H9 (cell line): ENCODE measurements at regions not wholly inside any gene's neighbourhood (a gene's known extent, or its start where the extent isn't known, plus 50 kb on each side); places are given as distances from the start of the nearest gene placed in this dataset.
"Not testable (repeated sequence)": the region's sequence is repeated elsewhere in the genome, so short reads cannot be mapped to it uniquely, and the experiment has no call there.

Experiments
- DNase-seq: peaks from one replicate; pipeline ENCODE4 v3.0.0-alpha.2; 2017
- H2AFZ ChIP-seq: one replicate; pipeline ENCODE4 v1.6.1; 2013; ENCODE audit warnings: mild to moderate bottlenecking, low read length, control low read depth, moderate library complexity
- H2AK5ac ChIP-seq: 2 replicates; pipeline ENCODE4 v1.6.1; 2013; ENCODE audit warnings: low read length, control low read depth, mixed read lengths; ENCODE audit not compliant: insufficient read length
- H2BK120ac ChIP-seq: one replicate; pipeline ENCODE4 v1.6.1; 2013; ENCODE audit warnings: low read depth, mild to moderate bottlenecking, low read length, control low read depth, inconsistent platforms; ENCODE audit not compliant: poor library complexity, severe bottlenecking
- H2BK12ac ChIP-seq: 2 replicates; pipeline ENCODE4 v1.6.1; 2013; ENCODE audit warnings: low read length, control low read depth, mixed read lengths, low read depth; ENCODE audit not compliant: insufficient read length
- H2BK15ac ChIP-seq: 2 replicates; pipeline ENCODE4 v1.6.1; 2013; ENCODE audit warnings: low read depth, low read length, control low read depth
- H2BK20ac ChIP-seq: one replicate; pipeline ENCODE4 v1.6.1; 2013; ENCODE audit warnings: low read depth, mild to moderate bottlenecking, low read length, control low read depth, inconsistent platforms; ENCODE audit not compliant: poor library complexity, severe bottlenecking
- H2BK5ac ChIP-seq: 2 replicates; pipeline ENCODE4 v1.6.1; 2013; ENCODE audit warnings: low read length, control low read depth, mixed read lengths; ENCODE audit not compliant: insufficient read length
- H3K14ac ChIP-seq: 2 replicates; pipeline ENCODE4 v1.6.1; 2013; ENCODE audit warnings: low read length, control low read depth; ENCODE audit not compliant: insufficient read depth
- H3K18ac ChIP-seq: 2 replicates; pipeline ENCODE4 v1.6.1; 2013; ENCODE audit warnings: low read depth, mild to moderate bottlenecking, mixed read lengths, low read length, control low read depth; ENCODE audit not compliant: insufficient read length
- H3K23ac ChIP-seq: 2 replicates; pipeline ENCODE4 v1.6.1; 2013; ENCODE audit warnings: low read length, control low read depth, mixed read lengths, low read depth; ENCODE audit not compliant: insufficient read length
- H3K23me2 ChIP-seq: 2 replicates; pipeline ENCODE4 v1.6.1; 2013; ENCODE audit warnings: low read depth, mild to moderate bottlenecking, mixed read lengths, low read length, control low read depth; ENCODE audit not compliant: insufficient read length, poor library complexity, severe bottlenecking
- H3K27ac ChIP-seq: 2 replicates; pipeline ENCODE4 v1.5.1; 2013; ENCODE audit warnings: low read length, control low read depth, mixed read lengths, low read depth; ENCODE audit not compliant: insufficient read length
- H3K27me3 ChIP-seq: 2 replicates; pipeline ENCODE4 v1.6.1; 2013; ENCODE audit warnings: low read length, control low read depth, inconsistent platforms; ENCODE audit not compliant: insufficient read depth
- H3K4ac ChIP-seq: 2 replicates; pipeline ENCODE4 v1.6.1; 2013; ENCODE audit warnings: low read depth, mild to moderate bottlenecking, control low read depth, inconsistent platforms, low read length, moderate library complexity
- H3K4me1 ChIP-seq: 2 replicates; pipeline ENCODE4 v1.6.1; 2013; ENCODE audit warnings: low read length, control low read depth, inconsistent platforms; ENCODE audit not compliant: insufficient read depth
- H3K4me2 ChIP-seq: 2 replicates; pipeline ENCODE4 v1.6.1; 2013; ENCODE audit warnings: low read length, control low read depth, mixed read lengths; ENCODE audit not compliant: insufficient read length, insufficient read depth
- H3K56ac ChIP-seq: 2 replicates; pipeline ENCODE4 v1.6.1; 2013; ENCODE audit warnings: low read depth, mild to moderate bottlenecking, mixed read lengths, low read length, control low read depth; ENCODE audit not compliant: insufficient read length
- H3K79me1 ChIP-seq: 2 replicates; pipeline ENCODE4 v1.6.1; 2013; ENCODE audit warnings: low read depth, mild to moderate bottlenecking, moderate library complexity, low read length, control low read depth, inconsistent platforms; ENCODE audit not compliant: insufficient read depth, poor library complexity, severe bottlenecking
- H3K79me2 ChIP-seq: 2 replicates; pipeline ENCODE4 v1.6.1; 2013; ENCODE audit warnings: low read length, control low read depth, inconsistent platforms; ENCODE audit not compliant: insufficient read depth
- H3K9ac ChIP-seq: 2 replicates; pipeline ENCODE4 v1.6.1; 2013; ENCODE audit warnings: low read length, control low read depth, mixed read lengths; ENCODE audit not compliant: insufficient read length; ENCODE audit errors: extremely low read depth
- H3K9me3 ChIP-seq: one replicate; pipeline ENCODE4 v1.6.1; 2013; ENCODE audit warnings: low read depth, low read length, inconsistent platforms; ENCODE audit not compliant: control insufficient read depth
- H3T11ph ChIP-seq: one replicate; pipeline ENCODE4 v1.6.1; 2013; ENCODE audit warnings: mild to moderate bottlenecking, low read length, control low read depth, inconsistent platforms
- H4K20me1 ChIP-seq: one replicate; pipeline ENCODE4 v1.6.1; 2013; ENCODE audit not compliant: control insufficient read depth, insufficient read length, insufficient read depth
- H4K5ac ChIP-seq: 2 replicates; pipeline ENCODE4 v1.6.1; 2013; ENCODE audit warnings: low read depth, mild to moderate bottlenecking, mixed read lengths, low read length, control low read depth; ENCODE audit not compliant: insufficient read length
- H4K8ac ChIP-seq: replicated peaks from 2 replicates; pipeline ENCODE4 v1.6.1; 2013; ENCODE audit warnings: low read length, control low read depth, mixed read lengths, low read depth; ENCODE audit not compliant: insufficient read length
- H4K91ac ChIP-seq: 2 replicates; pipeline ENCODE4 v1.6.1; 2013; ENCODE audit warnings: low read depth, mild to moderate bottlenecking, moderate library complexity, mixed read lengths, low read length, control low read depth; ENCODE audit not compliant: insufficient read length
- H3K27ac Mint-ChIP-seq, 3 experiments: 2 replicates in 2 of 3; 3 replicates in 1 of 3; pipeline ENCODE4 v1.8.0; 2020 to 2021; ENCODE audit warnings: mixed read lengths in 3 of 3, mild to moderate bottlenecking in 1 of 3, moderate library complexity in 1 of 3
- H3K27me3 Mint-ChIP-seq: 2 replicates; pipeline ENCODE4 v1.8.0; 2021; ENCODE audit warnings: low read depth, mild to moderate bottlenecking, moderate library complexity, mixed read lengths
- H3K36me3 Mint-ChIP-seq, 3 experiments: 2 replicates in 2 of 3; 3 replicates in 1 of 3; pipeline ENCODE4 v1.8.0; 2020 to 2021; ENCODE audit warnings: low read depth in 3 of 3, mixed read lengths in 3 of 3; ENCODE audit not compliant: insufficient read depth in 1 of 3
- H3K4me1 Mint-ChIP-seq, 2 experiments: 2 replicates each; pipeline ENCODE4 v1.8.0; 2020; ENCODE audit warnings: mixed read lengths in 2 of 2
- H3K4me3 Mint-ChIP-seq, 2 experiments: 2 replicates in 1 of 2; 3 replicates in 1 of 2; pipeline ENCODE4 v1.8.0; 2020 to 2021; ENCODE audit warnings: mild to moderate bottlenecking in 2 of 2, mixed read lengths in 2 of 2, moderate library complexity in 1 of 2
- H3K9me3 Mint-ChIP-seq, 2 experiments: 2 replicates in 1 of 2; 3 replicates in 1 of 2; pipeline ENCODE4 v1.8.0; 2020; ENCODE audit warnings: mild to moderate bottlenecking in 2 of 2, mixed read lengths in 2 of 2, moderate library complexity in 1 of 2
- WGBS: extraction: QIAGEN DNeasy Blood & Tissue Kit; methylation state at CpG from one replicate; pipeline ENCODE4 v1.1.7; 2013; ENCODE audit warnings: missing lambda C conversion rate, low lambda C conversion rate, mixed read lengths; ENCODE audit not compliant: insufficient read length; ENCODE audit errors: extremely low coverage; 5-methylcytosine and 5-hydroxymethylcytosine counted together

DNA sequence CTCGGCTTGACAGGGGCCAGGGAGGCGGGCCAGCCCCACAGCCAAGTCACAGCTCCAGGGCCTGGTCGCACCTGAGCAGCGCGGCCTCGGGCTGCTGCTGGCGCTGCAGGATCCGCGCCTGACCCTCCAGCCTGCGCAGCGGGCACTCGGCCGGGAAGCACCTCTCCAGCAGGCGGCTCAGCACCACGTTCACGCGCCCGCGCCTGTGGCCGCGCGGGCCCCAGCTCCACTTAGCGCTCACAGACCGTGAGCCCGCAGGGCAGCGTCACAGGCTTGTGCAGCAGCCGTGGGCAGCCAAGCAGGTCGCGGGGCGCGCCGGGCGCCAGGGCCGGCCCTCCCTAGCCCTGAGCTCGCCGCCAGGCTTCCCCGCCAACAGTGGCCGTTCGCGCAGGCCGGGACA is 95.8 kb downstream of the POTEB3 start:
- H3K9me3 Mint-ChIP-seq, H3K4me1 ChIP-seq, H3K4me1 Mint-ChIP-seq, H3K4me3 Mint-ChIP-seq, H2AFZ ChIP-seq, H3K14ac ChIP-seq, H2BK20ac ChIP-seq, H2BK5ac ChIP-seq, H3K79me2 ChIP-seq, H3K36me3 Mint-ChIP-seq, H3K4ac ChIP-seq, H3K27me3 Mint-ChIP-seq, H3T11ph ChIP-seq, H4K8ac ChIP-seq, H3K79me1 ChIP-seq, H2BK15ac ChIP-seq, H3K56ac ChIP-seq, H4K5ac ChIP-seq, H3K27me3 ChIP-seq, H3K23me2 ChIP-seq, H2BK120ac ChIP-seq, H3K23ac ChIP-seq, H3K18ac ChIP-seq, DNase-seq, H3K27ac Mint-ChIP-seq, H3K9ac ChIP-seq, H3K9me3 ChIP-seq, H4K91ac ChIP-seq, H4K20me1 ChIP-seq, H3K4me2 ChIP-seq, H2AK5ac ChIP-seq, H2BK12ac ChIP-seq, H3K27ac ChIP-seq: not testable (repeated sequence)
- no CpG with 5 or more reads among the region's 41 CpGs for WGBS

DNA sequence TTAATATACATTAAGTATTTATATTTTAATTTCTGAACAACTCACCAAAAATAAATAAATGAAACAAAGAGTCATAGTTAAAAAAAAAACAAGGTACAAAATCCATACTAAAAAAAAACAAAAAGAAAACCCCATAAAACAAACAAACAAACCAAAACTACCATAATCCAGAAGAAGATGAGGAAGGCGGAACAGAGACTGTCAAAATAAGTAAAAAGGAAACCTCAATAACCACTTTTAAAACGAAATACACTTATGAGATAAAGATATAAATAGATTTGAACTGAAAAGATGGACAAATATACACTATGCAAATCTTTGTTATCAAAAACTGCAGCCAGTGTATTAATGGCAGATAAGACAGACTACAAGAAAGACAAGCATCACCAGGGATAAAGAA is 103.3 kb downstream of the POTEB3 start:
- not testable (repeated sequence) for H3K79me2 ChIP-seq, H3K27ac Mint-ChIP-seq, H3K23me2 ChIP-seq, H3T11ph ChIP-seq, H3K56ac ChIP-seq, H4K20me1 ChIP-seq, H3K79me1 ChIP-seq, H3K18ac ChIP-seq, H3K4me3 Mint-ChIP-seq, H2AFZ ChIP-seq, H3K9me3 Mint-ChIP-seq, H3K27me3 ChIP-seq, DNase-seq, H3K4me1 Mint-ChIP-seq, H3K4ac ChIP-seq, H2BK120ac ChIP-seq, H2BK5ac ChIP-seq, H3K27me3 Mint-ChIP-seq, H3K23ac ChIP-seq, H3K36me3 Mint-ChIP-seq, H3K14ac ChIP-seq, H2BK20ac ChIP-seq, H3K4me2 ChIP-seq, H4K5ac ChIP-seq, H3K27ac ChIP-seq, H3K9me3 ChIP-seq, H2BK15ac ChIP-seq, H3K9ac ChIP-seq, H4K91ac ChIP-seq, H3K4me1 ChIP-seq, H2AK5ac ChIP-seq, H2BK12ac ChIP-seq, H4K8ac ChIP-seq
- no CpG with 5 or more reads among the region's 2 CpGs for WGBS
